ENCODE measurements at regions not wholly inside any gene's neighbourhood (a gene's known extent, or its start where the extent isn't known, plus 50 kb on each side); places are given as distances from the start of the nearest gene placed in this dataset.
A peak's percentile ranks its signal among the peaks of the same experiment; 100 is the strongest.

DNA sequence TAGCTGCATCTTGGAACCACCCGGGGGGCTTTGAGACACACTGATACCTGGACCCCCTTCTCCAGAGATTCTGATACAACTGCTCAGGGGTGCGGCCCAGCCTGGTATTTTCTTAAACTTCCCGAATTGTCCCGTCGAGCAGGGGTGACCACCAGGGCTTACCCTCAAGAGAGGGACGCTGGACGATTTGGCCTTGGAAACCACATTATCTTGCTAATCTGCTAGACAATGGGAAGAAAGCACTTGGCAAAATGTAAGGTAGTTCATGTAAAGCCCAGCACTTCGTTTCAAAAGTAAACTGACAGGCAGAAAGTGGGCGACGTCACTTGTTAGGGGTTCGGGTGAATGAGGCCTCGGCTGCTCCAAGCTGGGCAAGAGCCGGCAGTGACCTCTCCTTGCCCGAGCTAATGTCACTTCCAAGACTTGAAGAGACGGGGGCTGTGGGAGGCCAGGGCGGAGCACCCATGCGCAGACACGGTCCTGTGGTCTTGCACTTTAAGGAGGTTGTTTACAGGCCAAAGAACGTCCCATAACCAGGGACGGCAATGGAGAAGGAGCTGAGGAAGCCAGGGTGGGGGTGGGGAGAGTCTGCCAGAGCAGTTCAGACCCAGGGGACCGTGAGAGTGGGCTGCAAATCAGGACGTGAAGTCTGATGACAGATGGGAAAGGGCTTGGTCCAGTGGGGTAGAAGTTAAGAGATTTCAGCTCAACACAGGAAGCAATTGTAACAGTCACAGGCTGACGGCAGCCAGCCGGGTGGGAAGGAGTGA is 152.7 kb upstream of the GSE1 start:
- TF ChIP-seq EZH2 (IDR thresholded peaks at IDR 0.05; ENCODE audit: low read length): peak; percentile 53
- TF ChIP-seq, protein P1, sequence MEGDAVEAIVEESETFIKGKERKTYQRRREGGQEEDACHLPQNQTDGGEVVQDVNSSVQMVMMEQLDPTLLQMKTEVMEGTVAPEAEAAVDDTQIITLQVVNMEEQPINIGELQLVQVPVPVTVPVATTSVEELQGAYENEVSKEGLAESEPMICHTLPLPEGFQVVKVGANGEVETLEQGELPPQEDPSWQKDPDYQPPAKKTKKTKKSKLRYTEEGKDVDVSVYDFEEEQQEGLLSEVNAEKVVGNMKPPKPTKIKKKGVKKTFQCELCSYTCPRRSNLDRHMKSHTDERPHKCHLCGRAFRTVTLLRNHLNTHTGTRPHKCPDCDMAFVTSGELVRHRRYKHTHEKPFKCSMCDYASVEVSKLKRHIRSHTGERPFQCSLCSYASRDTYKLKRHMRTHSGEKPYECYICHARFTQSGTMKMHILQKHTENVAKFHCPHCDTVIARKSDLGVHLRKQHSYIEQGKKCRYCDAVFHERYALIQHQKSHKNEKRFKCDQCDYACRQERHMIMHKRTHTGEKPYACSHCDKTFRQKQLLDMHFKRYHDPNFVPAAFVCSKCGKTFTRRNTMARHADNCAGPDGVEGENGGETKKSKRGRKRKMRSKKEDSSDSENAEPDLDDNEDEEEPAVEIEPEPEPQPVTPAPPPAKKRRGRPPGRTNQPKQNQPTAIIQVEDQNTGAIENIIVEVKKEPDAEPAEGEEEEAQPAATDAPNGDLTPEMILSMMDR (optimal IDR thresholded peaks at IDR 0.05 in 1 of 3, IDR thresholded peaks at IDR 0.05 in 1 of 3, conservative IDR thresholded peaks at IDR 0.05 in 1 of 3; ENCODE audit: extremely low read depth in 1 of 3, insufficient read depth in 2 of 3, low read length in 3 of 3): no peak
- Histone ChIP-seq H3K4me2 (ENCODE audit: control insufficient read depth, extremely low read depth, insufficient read depth, low read depth, low read length) (no peak overlapping the region), H3K79me2 (ENCODE audit: control insufficient read depth, insufficient read depth, low read length) (no peaks in the 10 kb centered on the region), H3K9me1 (ENCODE audit: control insufficient read depth, extremely low read depth, insufficient read depth, low read length) (no peaks in the 10 kb centered on the region), H3K4me3 (ENCODE audit: control insufficient read depth in 2 of 3, extremely low read depth in 1 of 3, insufficient read depth in 2 of 3, low read depth in 1 of 3, low read length in 3 of 3) (no peak overlapping the region), H3K9ac (ENCODE audit: control insufficient read depth, extremely low read depth, insufficient read depth, low read length) (no peak overlapping the region), H3K36me3 (ENCODE audit: control insufficient read depth in 2 of 2, extremely low read depth in 1 of 2, insufficient read depth in 2 of 2, low read length in 2 of 2) (no peaks in the 10 kb centered on the region), H3K9me3 (ENCODE audit: control insufficient read depth, low read depth, low read length) (no peaks in the 10 kb centered on the region), H3K4me1 (ENCODE audit: control insufficient read depth, extremely low read depth, insufficient read depth, low read length) (peaks cover 6% of the 10 kb centered on the region), H4K20me1 (ENCODE audit: control insufficient read depth, extremely low read depth, insufficient read depth, low read length) (peaks cover 12% of the 10 kb centered on the region), H2AFZ (ENCODE audit: control insufficient read depth, low read length) (no peak overlapping the region), H3K27ac (ENCODE audit: control insufficient read depth, insufficient read depth, low read length) (no peak overlapping the region), H3K27me3 (ENCODE audit: control insufficient read depth, extremely low read depth, insufficient read depth, low read length) (peaks cover 79% of the 10 kb centered on the region)
- dilution Hi-C loops (cut with MboI; ENCODE audit: extremely low pct_ligation_motif_present, low sequenced_read_pairs): no loop called here
- no peak for DNase-seq (ENCODE audit: low read depth, low spot score)
- FAIRE-seq: no peak

DNA sequence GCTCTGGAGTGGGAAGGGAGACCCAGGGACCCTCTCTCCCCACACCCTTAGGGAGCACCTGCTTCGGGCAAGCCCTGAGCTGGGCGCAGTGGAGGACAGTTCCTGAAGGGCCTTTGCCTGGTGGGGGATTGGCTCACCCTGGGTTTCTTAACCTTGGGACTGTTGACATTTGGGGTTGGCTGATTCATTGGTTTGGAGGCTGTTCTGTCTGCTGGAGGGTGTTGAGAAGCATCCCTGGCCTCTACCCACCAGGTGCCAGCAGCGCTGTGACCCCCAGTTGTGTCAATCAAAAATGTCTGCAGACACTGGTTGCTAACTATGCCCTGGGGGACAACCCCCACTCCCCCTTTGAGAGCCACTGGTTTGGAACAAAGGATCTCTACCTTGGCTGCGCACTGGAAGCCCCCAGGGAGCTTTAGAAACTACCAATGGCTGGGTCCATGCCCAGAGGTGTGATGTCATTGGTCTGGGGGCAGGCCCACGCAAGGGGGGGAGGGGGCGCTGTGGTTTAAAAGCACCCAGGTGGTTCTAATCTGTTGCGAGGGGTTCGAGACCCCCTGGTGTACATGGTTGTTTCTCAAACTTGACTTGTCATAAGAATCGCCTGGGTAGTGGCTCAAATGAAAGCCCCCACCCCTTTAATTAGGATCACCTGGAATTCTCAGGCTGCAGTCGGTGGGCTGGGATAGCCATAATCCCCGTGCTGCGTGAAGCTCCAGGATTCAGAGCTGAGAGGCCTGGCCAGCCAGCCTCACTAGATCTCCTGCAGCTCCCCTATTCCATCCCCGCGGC is 151.9 kb upstream of the GSE1 start:
- Histone ChIP-seq H3K27ac (ENCODE audit: control insufficient read depth, insufficient read depth, low read length) (no peak overlapping the region), H3K9ac (ENCODE audit: control insufficient read depth, extremely low read depth, insufficient read depth, low read length) (no peak overlapping the region), H2AFZ (ENCODE audit: control insufficient read depth, low read length) (no peak overlapping the region), H3K9me1 (ENCODE audit: control insufficient read depth, extremely low read depth, insufficient read depth, low read length) (no peaks in the 10 kb centered on the region), H3K79me2 (ENCODE audit: control insufficient read depth, insufficient read depth, low read length) (no peaks in the 10 kb centered on the region), H3K27me3 (ENCODE audit: control insufficient read depth, extremely low read depth, insufficient read depth, low read length) (peaks cover 73% of the 10 kb centered on the region), H3K4me2 (ENCODE audit: control insufficient read depth, extremely low read depth, insufficient read depth, low read depth, low read length) (no peak overlapping the region), H3K4me1 (ENCODE audit: control insufficient read depth, extremely low read depth, insufficient read depth, low read length) (peaks cover 6% of the 10 kb centered on the region), H3K9me3 (ENCODE audit: control insufficient read depth, low read depth, low read length) (no peaks in the 10 kb centered on the region), H3K4me3 (ENCODE audit: control insufficient read depth in 2 of 3, extremely low read depth in 1 of 3, insufficient read depth in 2 of 3, low read depth in 1 of 3, low read length in 3 of 3) (no peak overlapping the region), H4K20me1 (ENCODE audit: control insufficient read depth, extremely low read depth, insufficient read depth, low read length) (peaks cover 12% of the 10 kb centered on the region), H3K36me3 (ENCODE audit: control insufficient read depth in 2 of 2, extremely low read depth in 1 of 2, insufficient read depth in 2 of 2, low read length in 2 of 2) (no peaks in the 10 kb centered on the region)
- dilution Hi-C loops (cut with MboI; ENCODE audit: extremely low pct_ligation_motif_present, low sequenced_read_pairs): no loop called here
- TF ChIP-seq, protein P1 (optimal IDR thresholded peaks at IDR 0.05 in 1 of 3, IDR thresholded peaks at IDR 0.05 in 1 of 3, conservative IDR thresholded peaks at IDR 0.05 in 1 of 3; ENCODE audit: extremely low read depth in 1 of 3, insufficient read depth in 2 of 3, low read length in 3 of 3): no peak
- TF ChIP-seq EZH2 (IDR thresholded peaks at IDR 0.05; ENCODE audit: low read length): no peak
- no peak for DNase-seq (ENCODE audit: low read depth, low spot score)
- FAIRE-seq: no peak
